HG02973 (cell line): ENCODE measurements at regions not wholly inside any gene's neighbourhood (a gene's known extent, or its start where the extent isn't known, plus 50 kb on each side); places are given as distances from the start of the nearest gene placed in this dataset.
"Not testable (repeated sequence)": the region's sequence is repeated elsewhere in the genome, so short reads cannot be mapped to it uniquely, and the experiment has no call there.

ENCODE experiments used
- ATAC-seq: cut with Tn5 transposase; IDR thresholded peaks from one replicate; pipeline ENCODE4 v1.9.1; 2021; ENCODE audit warnings: moderate library complexity; ENCODE audit not compliant: unreplicated experiment

- no peak for ATAC-seq
Measured at GRCh38 chr16:17759451-17760390, 289.0 kb upstream of the XYLT1 start.

- no peak for ATAC-seq
Measured at GRCh38 chr16:17757808-17758207, 287.0 kb upstream of the XYLT1 start.

- no peak for ATAC-seq
Measured at GRCh38 chr16:17755158-17755557, 284.4 kb upstream of the XYLT1 start.

- no peak for ATAC-seq
Measured at GRCh38 chr16:17753434-17753833, 282.7 kb upstream of the XYLT1 start.

- ATAC-seq, result no peak
Measured at GRCh38 chr16:17749706-17750105, 278.9 kb upstream of the XYLT1 start.

- ATAC-seq, result no peak
Measured at GRCh38 chr16:17748044-17748719, 277.4 kb upstream of the XYLT1 start.

GRCh38 chr16:17747081-17747756, 276.5 kb upstream of the XYLT1 start:
- ATAC-seq, result no peak

GRCh38 chr16:17744921-17745572, 274.3 kb upstream of the XYLT1 start:
- no peak for ATAC-seq

GRCh38 chr16:17743578-17743977, 272.8 kb upstream of the XYLT1 start:
- no peak for ATAC-seq

- ATAC-seq, result no peak
Measured at GRCh38 chr16:17743158-17743557, 272.4 kb upstream of the XYLT1 start.

- not testable (repeated sequence) for ATAC-seq
Measured at GRCh38 chr16:17735099-17735498, 264.3 kb upstream of the XYLT1 start.

- no peak for ATAC-seq
Measured at GRCh38 chr16:17729820-17730219, 259.1 kb upstream of the XYLT1 start.

- no peak for ATAC-seq
Measured at GRCh38 chr16:17728196-17728595, 257.4 kb upstream of the XYLT1 start.

GRCh38 chr16:17724242-17724898, 253.6 kb upstream of the XYLT1 start:
- ATAC-seq, result no peak

- no peak for ATAC-seq
Measured at GRCh38 chr16:17723531-17724134, 252.9 kb upstream of the XYLT1 start.

- ATAC-seq, result no peak
Measured at GRCh38 chr16:17718495-17718894, 247.7 kb upstream of the XYLT1 start.

- ATAC-seq, result no peak
Measured at GRCh38 chr16:17705847-17706246, 235.1 kb upstream of the XYLT1 start.

GRCh38 chr16:17696616-17697015, 225.9 kb upstream of the XYLT1 start:
- ATAC-seq, result no peak

GRCh38 chr16:17692484-17692883, 221.7 kb upstream of the XYLT1 start:
- ATAC-seq, result no peak

- no peak for ATAC-seq
Measured at GRCh38 chr16:17691899-17692176, 221.1 kb upstream of the XYLT1 start.
